HCT116 (cell line): ENCODE measurements at regions not wholly inside any gene's neighbourhood (a gene's known extent, or its start where the extent isn't known, plus 50 kb on each side); places are given as distances from the start of the nearest gene placed in this dataset.

Experiments used
- ATAC-seq: fragments of 200-7000 bp; cut with Tn5 transposase; 2 replicates; pipeline ENCODE4 v1.9.1; 2020; ENCODE audit warnings: mild to moderate bottlenecking, moderate library complexity
- BruUV-seq: library from RNA; stranded (reverse); fragments of 400-500 nt; replicated peaks from 2 replicates; lab custom pipeline; 2021; lab: Mats Ljungman, UMichigan
- CTCF ChIA-PET: fragments of 300-600 bp; sonication (Branson Sonifier 250); formaldehyde crosslinking; loops from one replicate; lab custom pipeline; 2021; ENCODE audit warnings: antibody characterized with exemption; lab: Charles Lee
- POLR2A ChIA-PET: fragments of 300-600, 350-600 bp; sonication (Branson Sonifier 250); formaldehyde crosslinking; loops from one replicate; lab custom pipeline; 2021; ENCODE audit warnings: antibody characterized with exemption; lab: Charles Lee
- RAD21 ChIA-PET, 2 experiments: fragments of 300-600 bp; sonication (Branson Sonifier 250); formaldehyde crosslinking; loops; one replicate each; lab custom pipeline; 2023; ENCODE audit warnings: low total read pairs in 2 of 2; ENCODE audit not compliant: uncharacterized antibody in 2 of 2, unreplicated experiment in 2 of 2, low non-redundant PET in 1 of 2; lab: Charles Lee
- DNase-seq: peaks from one replicate; pipeline ENCODE4 v3.0.0-alpha.2; 2010; ENCODE audit warnings: low read depth, low spot score
- H2AFZ ChIP-seq: fragments of 200-600 bp; shearing (Covaris generic), sonication (generic); 2 replicates; pipeline ENCODE4 v1.6.1; 2017; ENCODE audit warnings: low read depth, mixed run types, mixed read lengths, antibody characterized with exemption, low read length; ENCODE audit not compliant: poor library complexity, severe bottlenecking
- H3K27ac ChIP-seq: 2 replicates; pipeline ENCODE4 v1.5.1; 2012; ENCODE audit warnings: low read depth, low read length
- H3K27me3 ChIP-seq: fragments of 200-600 bp; sonication (generic); 2 replicates; pipeline ENCODE4 v1.6.1; 2016; ENCODE audit warnings: mixed run types, low read length, mixed read lengths; ENCODE audit not compliant: insufficient read depth
- H3K36me3 ChIP-seq, 2 experiments: fragments of 200-500 bp in 1 of 2; fragments of 200-600 bp in 1 of 2; sonication (Bioruptor generic) in 1 of 2; sonication (generic) in 1 of 2; 2 replicates each; pipeline versions ENCODE4 v1.5.1 to v1.6.1; 2014 to 2016; ENCODE audit warnings: low read length in 2 of 2, inconsistent platforms in 1 of 2, mixed read lengths in 1 of 2, mixed run types in 1 of 2; ENCODE audit not compliant: insufficient read depth in 2 of 2, control insufficient read depth in 1 of 2
- H3K4me1 ChIP-seq, 2 experiments: fragments of 200-600 bp in 1 of 2; sonication (generic) in 1 of 2; 2 replicates each; pipeline versions ENCODE4 v1.5.1 to v1.6.1; 2012 to 2017; ENCODE audit warnings: low read length in 2 of 2, inconsistent platforms in 1 of 2, mild to moderate bottlenecking in 1 of 2, mixed read lengths in 1 of 2, mixed run types in 1 of 2, moderate library complexity in 1 of 2; ENCODE audit not compliant: insufficient read depth in 2 of 2, control insufficient read depth in 1 of 2
- H3K4me2 ChIP-seq: fragments of 200-600 bp; sonication (generic); 2 replicates; pipeline ENCODE4 v1.6.1; 2017; ENCODE audit warnings: mixed run types, low read length, mixed read lengths
- H3K4me3 ChIP-seq, 2 experiments: fragments of 200-600 bp in 1 of 2; sonication (generic) in 1 of 2; replicated peaks in 1 of 2; 2 replicates each; pipeline ENCODE4 v1.5.1; 2011 to 2016; ENCODE audit warnings: low read length in 2 of 2, control low read depth in 1 of 2, low read depth in 1 of 2, mild to moderate bottlenecking in 1 of 2, mixed read lengths in 1 of 2, mixed run types in 1 of 2
- H3K79me2 ChIP-seq: fragments of 200-600 bp; sonication (generic); 2 replicates; pipeline ENCODE4 v1.6.1; 2017; ENCODE audit warnings: mild to moderate bottlenecking, mixed run types, low read length, moderate library complexity, mixed read lengths; ENCODE audit not compliant: insufficient read depth
- H3K9ac ChIP-seq: fragments of 200-600 bp; sonication (generic); 2 replicates; pipeline ENCODE4 v1.6.1; 2016; ENCODE audit warnings: low read length, mixed read lengths
- H3K9me2 ChIP-seq: fragments of 200-600 bp; sonication (generic), shearing (Covaris generic); 2 replicates; pipeline ENCODE4 v1.6.1; 2017; ENCODE audit warnings: mixed run types, mild to moderate bottlenecking, moderate library complexity; ENCODE audit not compliant: insufficient read depth
- H3K9me3 ChIP-seq, 2 experiments: fragments of 200-500 bp in 1 of 2; fragments of 200-600 bp in 1 of 2; sonication (Bioruptor generic) in 1 of 2; sonication (generic) in 1 of 2; 2 replicates each; pipeline ENCODE4 v1.6.1; 2014 to 2017; ENCODE audit warnings: low read length in 2 of 2, mixed read lengths in 2 of 2, inconsistent platforms in 1 of 2, low read depth in 1 of 2, mild to moderate bottlenecking in 1 of 2, mixed run types in 1 of 2, moderate library complexity in 1 of 2; ENCODE audit not compliant: control insufficient read depth in 1 of 2, insufficient read depth in 1 of 2
- H4K20me1 ChIP-seq: fragments of 200-600 bp; sonication (generic), shearing (Covaris generic); 2 replicates; pipeline ENCODE4 v1.6.1; 2017; ENCODE audit warnings: mixed run types, mild to moderate bottlenecking, moderate library complexity; ENCODE audit not compliant: insufficient read depth
- CBX3 ChIP-seq: IDR thresholded peaks from 2 replicates; pipeline ENCODE4 v1.6.1; 2012; ENCODE audit warnings: low read depth
- EZH2 ChIP-seq: fragments of 200-600 bp; sonication (generic); IDR thresholded peaks from 2 replicates; pipeline ENCODE4 v1.6.1; 2017; ENCODE audit warnings: antibody characterized with exemption, mixed run types
- EZH2phosphoT487 ChIP-seq: fragments of 200-600 bp; IDR thresholded peaks from 2 replicates; pipeline ENCODE4 v1.6.1; 2018; ENCODE audit warnings: antibody characterized with exemption, borderline replicate concordance
- POLR2A ChIP-seq: IDR thresholded peaks from 2 replicates; pipeline ENCODE4 v1.7.0; 2011; ENCODE audit warnings: borderline replicate concordance; ENCODE audit not compliant: insufficient read depth, insufficient read length; ENCODE audit errors: extremely low read depth
- POLR2AphosphoS5 ChIP-seq: IDR thresholded peaks from 2 replicates; pipeline ENCODE4 v1.6.1; 2011; ENCODE audit warnings: mild to moderate bottlenecking, low read depth, low read length, moderate library complexity
- RAD21 ChIP-seq: IDR thresholded peaks from 2 replicates; pipeline ENCODE4 v1.6.1; 2012; ENCODE audit warnings: low read depth, mild to moderate bottlenecking
- TCF7L2 ChIP-seq: IDR thresholded peaks from 2 replicates; pipeline ENCODE4 v1.7.0; 2011; ENCODE audit warnings: borderline replicate concordance, inconsistent platforms; ENCODE audit not compliant: insufficient read depth, insufficient read length; ENCODE audit errors: extremely low read depth
- intact Hi-C: fragments of 100-400 bp; cut with micrococcal nuclease; formaldehyde crosslinking; loops from 2 replicates; pipeline ENCODE4 v1.10.0; 2022
- TF ChIP-seq, protein P1 (sequence below): IDR thresholded peaks from 2 replicates; pipeline ENCODE4 v1.6.1; 2011; ENCODE audit warnings: mild to moderate bottlenecking, low read length, moderate library complexity; ENCODE audit not compliant: insufficient replicate concordance; ENCODE audit errors: extremely low read depth
- TF ChIP-seq, protein P2 (sequence below): IDR thresholded peaks from 2 replicates; pipeline ENCODE4 v1.6.1; 2012

DNA sequence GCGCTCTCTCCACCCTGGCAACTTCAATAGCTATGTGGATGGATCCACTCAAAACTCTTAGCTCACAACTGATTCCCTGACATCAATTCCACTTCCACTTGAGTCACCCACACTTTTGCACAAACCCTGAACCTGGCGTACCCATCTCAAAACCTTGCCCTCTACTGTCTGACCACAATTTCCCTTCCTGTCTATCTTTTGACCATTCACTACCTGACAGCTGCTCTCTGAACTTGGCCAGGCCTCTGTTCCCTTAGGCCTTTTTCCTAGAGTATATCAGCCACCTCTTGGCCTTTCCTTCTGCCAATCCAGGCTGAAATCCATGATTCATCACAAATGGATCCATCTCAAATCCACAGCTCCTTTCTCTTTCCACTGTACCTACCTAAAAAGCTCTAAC is 106.0 kb downstream of the RPL27A start:
- H4K20me1 ChIP-seq, result no peaks in the 10 kb centered on the region
- no peaks in the 10 kb centered on the region for H3K27me3 ChIP-seq
- no peaks in the 10 kb centered on the region for H3K9me3 ChIP-seq
- no peaks in the 10 kb centered on the region for H3K4me1 ChIP-seq
- H3K4me3 ChIP-seq, result no peak overlapping the region
- POLR2A ChIA-PET, result no interaction called here
- intact Hi-C loops, result no loop called here
- no peaks in the 10 kb centered on the region for H3K36me3 ChIP-seq
- no peak overlapping the region for H3K4me2 ChIP-seq
- CTCF ChIA-PET, result interaction anchor here (0.5 to 1.5 kb wide), 2 partner anchors 20 to 25 kb away, joined by 3 to 4 read pairs; no protein-coding TSS in a partner anchor
- ATAC-seq (no peak), DNase-seq (no peak)
- no peak overlapping the region for H3K27ac ChIP-seq
- RAD21 ChIA-PET, result no interaction called here
- TF ChIP-seq CBX3 (no peak), EZH2 (no peak), POLR2AphosphoS5 (no peak), POLR2A (no peak), EZH2phosphoT487 (no peak), TCF7L2 (no peak), RAD21 (no peak)
- TF ChIP-seq, protein P1, sequence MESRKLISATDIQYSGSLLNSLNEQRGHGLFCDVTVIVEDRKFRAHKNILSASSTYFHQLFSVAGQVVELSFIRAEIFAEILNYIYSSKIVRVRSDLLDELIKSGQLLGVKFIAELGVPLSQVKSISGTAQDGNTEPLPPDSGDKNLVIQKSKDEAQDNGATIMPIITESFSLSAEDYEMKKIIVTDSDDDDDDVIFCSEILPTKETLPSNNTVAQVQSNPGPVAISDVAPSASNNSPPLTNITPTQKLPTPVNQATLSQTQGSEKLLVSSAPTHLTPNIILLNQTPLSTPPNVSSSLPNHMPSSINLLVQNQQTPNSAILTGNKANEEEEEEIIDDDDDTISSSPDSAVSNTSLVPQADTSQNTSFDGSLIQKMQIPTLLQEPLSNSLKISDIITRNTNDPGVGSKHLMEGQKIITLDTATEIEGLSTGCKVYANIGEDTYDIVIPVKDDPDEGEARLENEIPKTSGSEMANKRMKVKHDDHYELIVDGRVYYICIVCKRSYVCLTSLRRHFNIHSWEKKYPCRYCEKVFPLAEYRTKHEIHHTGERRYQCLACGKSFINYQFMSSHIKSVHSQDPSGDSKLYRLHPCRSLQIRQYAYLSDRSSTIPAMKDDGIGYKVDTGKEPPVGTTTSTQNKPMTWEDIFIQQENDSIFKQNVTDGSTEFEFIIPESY, result no peak
- TF ChIP-seq, protein P2, sequence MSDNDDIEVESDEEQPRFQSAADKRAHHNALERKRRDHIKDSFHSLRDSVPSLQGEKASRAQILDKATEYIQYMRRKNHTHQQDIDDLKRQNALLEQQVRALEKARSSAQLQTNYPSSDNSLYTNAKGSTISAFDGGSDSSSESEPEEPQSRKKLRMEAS, result no peak
- TF ChIP-seq, all 23 proteins: peak for 0
- Histone ChIP-seq H3K9me2 (no peaks in the 10 kb centered on the region), H3K9ac (no peak overlapping the region), H2AFZ (no peak overlapping the region), H3K79me2 (no peaks in the 10 kb centered on the region)
- no TSS peak for BruUV-seq
